HCT116 (cell line): ENCODE measurements at regions not wholly inside any gene's neighbourhood (a gene's known extent, or its start where the extent isn't known, plus 50 kb on each side); places are given as distances from the start of the nearest gene placed in this dataset.

ENCODE experiments used
- ATAC-seq: fragments of 200-7000 bp; cut with Tn5 transposase; 2 replicates; pipeline ENCODE4 v1.9.1; 2020; ENCODE audit warnings: mild to moderate bottlenecking, moderate library complexity
- BruUV-seq: library from RNA; stranded (reverse); fragments of 400-500 nt; replicated peaks from 2 replicates; lab custom pipeline; 2021; lab: Mats Ljungman, UMichigan
- CTCF ChIA-PET: fragments of 300-600 bp; sonication (Branson Sonifier 250); formaldehyde crosslinking; loops from one replicate; lab custom pipeline; 2021; ENCODE audit warnings: antibody characterized with exemption; lab: Charles Lee
- POLR2A ChIA-PET: fragments of 300-600, 350-600 bp; sonication (Branson Sonifier 250); formaldehyde crosslinking; loops from one replicate; lab custom pipeline; 2021; ENCODE audit warnings: antibody characterized with exemption; lab: Charles Lee
- RAD21 ChIA-PET, 2 experiments: fragments of 300-600 bp; sonication (Branson Sonifier 250); formaldehyde crosslinking; loops; one replicate each; lab custom pipeline; 2023; ENCODE audit warnings: low total read pairs in 2 of 2; ENCODE audit not compliant: uncharacterized antibody in 2 of 2, unreplicated experiment in 2 of 2, low non-redundant PET in 1 of 2; lab: Charles Lee
- DNase-seq: peaks from one replicate; pipeline ENCODE4 v3.0.0-alpha.2; 2010; ENCODE audit warnings: low read depth, low spot score
- H2AFZ ChIP-seq: fragments of 200-600 bp; shearing (Covaris generic), sonication (generic); 2 replicates; pipeline ENCODE4 v1.6.1; 2017; ENCODE audit warnings: low read depth, mixed run types, mixed read lengths, antibody characterized with exemption, low read length; ENCODE audit not compliant: poor library complexity, severe bottlenecking
- H3K27ac ChIP-seq: 2 replicates; pipeline ENCODE4 v1.5.1; 2012; ENCODE audit warnings: low read depth, low read length
- H3K27me3 ChIP-seq: fragments of 200-600 bp; sonication (generic); 2 replicates; pipeline ENCODE4 v1.6.1; 2016; ENCODE audit warnings: mixed run types, low read length, mixed read lengths; ENCODE audit not compliant: insufficient read depth
- H3K36me3 ChIP-seq, 2 experiments: fragments of 200-500 bp in 1 of 2; fragments of 200-600 bp in 1 of 2; sonication (Bioruptor generic) in 1 of 2; sonication (generic) in 1 of 2; 2 replicates each; pipeline versions ENCODE4 v1.5.1 to v1.6.1; 2014 to 2016; ENCODE audit warnings: low read length in 2 of 2, inconsistent platforms in 1 of 2, mixed read lengths in 1 of 2, mixed run types in 1 of 2; ENCODE audit not compliant: insufficient read depth in 2 of 2, control insufficient read depth in 1 of 2
- H3K4me1 ChIP-seq, 2 experiments: fragments of 200-600 bp in 1 of 2; sonication (generic) in 1 of 2; 2 replicates each; pipeline versions ENCODE4 v1.5.1 to v1.6.1; 2012 to 2017; ENCODE audit warnings: low read length in 2 of 2, inconsistent platforms in 1 of 2, mild to moderate bottlenecking in 1 of 2, mixed read lengths in 1 of 2, mixed run types in 1 of 2, moderate library complexity in 1 of 2; ENCODE audit not compliant: insufficient read depth in 2 of 2, control insufficient read depth in 1 of 2
- H3K4me2 ChIP-seq: fragments of 200-600 bp; sonication (generic); 2 replicates; pipeline ENCODE4 v1.6.1; 2017; ENCODE audit warnings: mixed run types, low read length, mixed read lengths
- H3K4me3 ChIP-seq, 2 experiments: fragments of 200-600 bp in 1 of 2; sonication (generic) in 1 of 2; replicated peaks in 1 of 2; 2 replicates each; pipeline ENCODE4 v1.5.1; 2011 to 2016; ENCODE audit warnings: low read length in 2 of 2, control low read depth in 1 of 2, low read depth in 1 of 2, mild to moderate bottlenecking in 1 of 2, mixed read lengths in 1 of 2, mixed run types in 1 of 2
- H3K79me2 ChIP-seq: fragments of 200-600 bp; sonication (generic); 2 replicates; pipeline ENCODE4 v1.6.1; 2017; ENCODE audit warnings: mild to moderate bottlenecking, mixed run types, low read length, moderate library complexity, mixed read lengths; ENCODE audit not compliant: insufficient read depth
- H3K9ac ChIP-seq: fragments of 200-600 bp; sonication (generic); 2 replicates; pipeline ENCODE4 v1.6.1; 2016; ENCODE audit warnings: low read length, mixed read lengths
- H3K9me2 ChIP-seq: fragments of 200-600 bp; sonication (generic), shearing (Covaris generic); 2 replicates; pipeline ENCODE4 v1.6.1; 2017; ENCODE audit warnings: mixed run types, mild to moderate bottlenecking, moderate library complexity; ENCODE audit not compliant: insufficient read depth
- H3K9me3 ChIP-seq, 2 experiments: fragments of 200-500 bp in 1 of 2; fragments of 200-600 bp in 1 of 2; sonication (Bioruptor generic) in 1 of 2; sonication (generic) in 1 of 2; 2 replicates each; pipeline ENCODE4 v1.6.1; 2014 to 2017; ENCODE audit warnings: low read length in 2 of 2, mixed read lengths in 2 of 2, inconsistent platforms in 1 of 2, low read depth in 1 of 2, mild to moderate bottlenecking in 1 of 2, mixed run types in 1 of 2, moderate library complexity in 1 of 2; ENCODE audit not compliant: control insufficient read depth in 1 of 2, insufficient read depth in 1 of 2
- H4K20me1 ChIP-seq: fragments of 200-600 bp; sonication (generic), shearing (Covaris generic); 2 replicates; pipeline ENCODE4 v1.6.1; 2017; ENCODE audit warnings: mixed run types, mild to moderate bottlenecking, moderate library complexity; ENCODE audit not compliant: insufficient read depth
- CBX3 ChIP-seq: IDR thresholded peaks from 2 replicates; pipeline ENCODE4 v1.6.1; 2012; ENCODE audit warnings: low read depth
- CEBPB ChIP-seq: IDR thresholded peaks from 2 replicates; pipeline ENCODE4 v1.6.1; 2012; ENCODE audit warnings: low read depth
- EGR1 ChIP-seq: IDR thresholded peaks from 2 replicates; pipeline ENCODE4 v1.6.1; 2012; ENCODE audit warnings: low read depth
- ELF1 ChIP-seq: IDR thresholded peaks from 2 replicates; pipeline ENCODE4 v1.6.1; 2012; ENCODE audit warnings: low read depth, borderline replicate concordance
- FOSL1 ChIP-seq: IDR thresholded peaks from 2 replicates; pipeline ENCODE4 v1.6.1; 2012; ENCODE audit warnings: low read depth
- POLR2A ChIP-seq: IDR thresholded peaks from 2 replicates; pipeline ENCODE4 v1.7.0; 2011; ENCODE audit warnings: borderline replicate concordance; ENCODE audit not compliant: insufficient read depth, insufficient read length; ENCODE audit errors: extremely low read depth
- POLR2AphosphoS5 ChIP-seq: IDR thresholded peaks from 2 replicates; pipeline ENCODE4 v1.6.1; 2011; ENCODE audit warnings: mild to moderate bottlenecking, low read depth, low read length, moderate library complexity
- SRF ChIP-seq: IDR thresholded peaks from 2 replicates; pipeline ENCODE4 v1.6.1; 2012; ENCODE audit warnings: low read depth
- TCF7L2 ChIP-seq: IDR thresholded peaks from 2 replicates; pipeline ENCODE4 v1.7.0; 2011; ENCODE audit warnings: borderline replicate concordance, inconsistent platforms; ENCODE audit not compliant: insufficient read depth, insufficient read length; ENCODE audit errors: extremely low read depth
- YY1 ChIP-seq: IDR thresholded peaks from 2 replicates; pipeline ENCODE4 v1.6.1; 2011; ENCODE audit warnings: low read length, low read depth, moderate library complexity, mild to moderate bottlenecking; ENCODE audit not compliant: insufficient replicate concordance; ENCODE audit errors: extremely low read depth
- ZFX ChIP-seq: fragments of 450-650 bp; IDR thresholded peaks from 2 replicates; pipeline ENCODE4 v1.6.1; 2017
- ZNF274 ChIP-seq: fragments of 200-500 bp; sonication (Bioruptor generic); IDR thresholded peaks from 2 replicates; pipeline ENCODE4 v1.6.1; 2014; ENCODE audit warnings: mild to moderate bottlenecking, low read depth, low read length, inconsistent platforms
- intact Hi-C: fragments of 100-400 bp; cut with micrococcal nuclease; formaldehyde crosslinking; loops from 2 replicates; pipeline ENCODE4 v1.10.0; 2022
- TF ChIP-seq, protein P1 (sequence below): IDR thresholded peaks from 2 replicates; pipeline ENCODE4 v1.6.1; 2011; ENCODE audit warnings: mild to moderate bottlenecking, low read length, moderate library complexity; ENCODE audit not compliant: insufficient replicate concordance; ENCODE audit errors: extremely low read depth
- TF ChIP-seq, protein P2 (sequence below): IDR thresholded peaks from 2 replicates; pipeline ENCODE4 v1.6.1; 2012; ENCODE audit warnings: low read depth

DNA sequence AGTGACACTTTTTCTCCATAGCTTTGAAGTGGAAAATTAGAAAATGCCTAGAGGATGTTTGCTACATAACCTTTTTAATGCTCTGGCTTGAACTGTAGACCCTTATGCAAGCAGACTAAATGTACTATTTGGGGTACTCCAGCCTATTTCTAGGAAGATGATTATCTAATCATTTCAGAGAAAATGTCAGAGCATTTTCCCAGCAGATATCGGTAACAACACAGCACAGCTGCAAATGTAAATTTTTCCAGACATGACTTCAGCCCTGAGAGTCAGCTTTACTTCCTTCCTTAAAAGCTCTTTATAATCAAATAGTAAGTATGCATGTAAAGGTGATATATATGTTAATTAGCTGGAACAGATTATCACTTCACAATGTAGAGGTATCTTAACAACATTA is 1647.1 kb downstream of the SUCLG1 start:
- no TSS peak for BruUV-seq
- intact Hi-C loops = no loop called here
- RAD21 ChIA-PET = no interaction called here
- TF ChIP-seq SRF = no peak
- TF ChIP-seq ZFX = no peak
- no peak for TF ChIP-seq ZNF274
- no peak for TF ChIP-seq CBX3
- no peak for TF ChIP-seq ELF1
- no peak for TF ChIP-seq FOSL1
- TF ChIP-seq, protein P1, sequence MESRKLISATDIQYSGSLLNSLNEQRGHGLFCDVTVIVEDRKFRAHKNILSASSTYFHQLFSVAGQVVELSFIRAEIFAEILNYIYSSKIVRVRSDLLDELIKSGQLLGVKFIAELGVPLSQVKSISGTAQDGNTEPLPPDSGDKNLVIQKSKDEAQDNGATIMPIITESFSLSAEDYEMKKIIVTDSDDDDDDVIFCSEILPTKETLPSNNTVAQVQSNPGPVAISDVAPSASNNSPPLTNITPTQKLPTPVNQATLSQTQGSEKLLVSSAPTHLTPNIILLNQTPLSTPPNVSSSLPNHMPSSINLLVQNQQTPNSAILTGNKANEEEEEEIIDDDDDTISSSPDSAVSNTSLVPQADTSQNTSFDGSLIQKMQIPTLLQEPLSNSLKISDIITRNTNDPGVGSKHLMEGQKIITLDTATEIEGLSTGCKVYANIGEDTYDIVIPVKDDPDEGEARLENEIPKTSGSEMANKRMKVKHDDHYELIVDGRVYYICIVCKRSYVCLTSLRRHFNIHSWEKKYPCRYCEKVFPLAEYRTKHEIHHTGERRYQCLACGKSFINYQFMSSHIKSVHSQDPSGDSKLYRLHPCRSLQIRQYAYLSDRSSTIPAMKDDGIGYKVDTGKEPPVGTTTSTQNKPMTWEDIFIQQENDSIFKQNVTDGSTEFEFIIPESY = no peak
- TF ChIP-seq YY1 = no peak
- no peak for TF ChIP-seq POLR2A
- H3K27ac ChIP-seq = no peak overlapping the region
- H3K4me2 ChIP-seq = no peak overlapping the region
- H3K4me3 ChIP-seq = no peak overlapping the region
- H3K36me3 ChIP-seq = no peaks in the 10 kb centered on the region
- no peak overlapping the region for H2AFZ ChIP-seq
- no peaks in the 10 kb centered on the region for H3K9me3 ChIP-seq
- POLR2A ChIA-PET = no interaction called here
- no peak for ATAC-seq
- no peak for DNase-seq
- H4K20me1 ChIP-seq = no peaks in the 10 kb centered on the region
- no peaks in the 10 kb centered on the region for H3K27me3 ChIP-seq
- no peak overlapping the region for H3K9ac ChIP-seq
- no peaks in the 10 kb centered on the region for H3K79me2 ChIP-seq
- H3K4me1 ChIP-seq = no peaks in the 10 kb centered on the region
- CTCF ChIA-PET = no interaction called here
- H3K9me2 ChIP-seq = no peaks in the 10 kb centered on the region

DNA sequence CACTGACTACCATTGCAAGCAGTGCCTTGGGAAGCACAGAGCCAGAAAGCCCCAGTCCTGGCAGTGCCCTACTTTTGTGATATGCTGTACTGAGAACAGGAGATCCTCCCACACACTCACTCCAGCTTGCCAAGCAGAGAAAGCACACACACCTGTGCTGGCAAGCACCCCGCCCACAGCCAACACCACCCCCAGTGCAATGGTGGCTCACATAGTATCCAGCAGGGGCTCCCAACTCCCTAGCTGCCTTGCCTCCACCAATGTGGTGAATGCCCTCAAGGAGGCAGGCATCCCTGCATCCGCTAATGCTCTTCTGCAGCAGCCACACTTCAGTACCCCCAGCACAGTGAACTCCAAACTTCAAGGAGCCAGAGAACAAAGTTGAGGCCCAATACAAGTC is 1655.8 kb downstream of the SUCLG1 start:
- H3K27me3 ChIP-seq = no peaks in the 10 kb centered on the region
- ATAC-seq (no peak), DNase-seq (no peak)
- H3K4me2 ChIP-seq = no peak overlapping the region
- no peak overlapping the region for H3K9ac ChIP-seq
- no peaks in the 10 kb centered on the region for H3K9me3 ChIP-seq
- ChIA-PET CTCF (no interaction called here), POLR2A (no interaction called here), RAD21 (no interaction called here)
- intact Hi-C loops = no loop called here
- no peaks in the 10 kb centered on the region for H3K36me3 ChIP-seq
- no peaks in the 10 kb centered on the region for H3K4me1 ChIP-seq
- BruUV-seq = no TSS peak
- H3K4me3 ChIP-seq = no peak overlapping the region
- no peaks in the 10 kb centered on the region for H3K9me2 ChIP-seq
- H3K27ac ChIP-seq = no peak overlapping the region
- H3K79me2 ChIP-seq = no peaks in the 10 kb centered on the region
- no peak overlapping the region for H2AFZ ChIP-seq
- no peaks in the 10 kb centered on the region for H4K20me1 ChIP-seq
- TF ChIP-seq POLR2AphosphoS5 (no peak), EGR1 (no peak), TCF7L2 (no peak), CBX3 (no peak), SRF (no peak), CEBPB (no peak), ZNF274 (no peak)
- TF ChIP-seq, protein P2, sequence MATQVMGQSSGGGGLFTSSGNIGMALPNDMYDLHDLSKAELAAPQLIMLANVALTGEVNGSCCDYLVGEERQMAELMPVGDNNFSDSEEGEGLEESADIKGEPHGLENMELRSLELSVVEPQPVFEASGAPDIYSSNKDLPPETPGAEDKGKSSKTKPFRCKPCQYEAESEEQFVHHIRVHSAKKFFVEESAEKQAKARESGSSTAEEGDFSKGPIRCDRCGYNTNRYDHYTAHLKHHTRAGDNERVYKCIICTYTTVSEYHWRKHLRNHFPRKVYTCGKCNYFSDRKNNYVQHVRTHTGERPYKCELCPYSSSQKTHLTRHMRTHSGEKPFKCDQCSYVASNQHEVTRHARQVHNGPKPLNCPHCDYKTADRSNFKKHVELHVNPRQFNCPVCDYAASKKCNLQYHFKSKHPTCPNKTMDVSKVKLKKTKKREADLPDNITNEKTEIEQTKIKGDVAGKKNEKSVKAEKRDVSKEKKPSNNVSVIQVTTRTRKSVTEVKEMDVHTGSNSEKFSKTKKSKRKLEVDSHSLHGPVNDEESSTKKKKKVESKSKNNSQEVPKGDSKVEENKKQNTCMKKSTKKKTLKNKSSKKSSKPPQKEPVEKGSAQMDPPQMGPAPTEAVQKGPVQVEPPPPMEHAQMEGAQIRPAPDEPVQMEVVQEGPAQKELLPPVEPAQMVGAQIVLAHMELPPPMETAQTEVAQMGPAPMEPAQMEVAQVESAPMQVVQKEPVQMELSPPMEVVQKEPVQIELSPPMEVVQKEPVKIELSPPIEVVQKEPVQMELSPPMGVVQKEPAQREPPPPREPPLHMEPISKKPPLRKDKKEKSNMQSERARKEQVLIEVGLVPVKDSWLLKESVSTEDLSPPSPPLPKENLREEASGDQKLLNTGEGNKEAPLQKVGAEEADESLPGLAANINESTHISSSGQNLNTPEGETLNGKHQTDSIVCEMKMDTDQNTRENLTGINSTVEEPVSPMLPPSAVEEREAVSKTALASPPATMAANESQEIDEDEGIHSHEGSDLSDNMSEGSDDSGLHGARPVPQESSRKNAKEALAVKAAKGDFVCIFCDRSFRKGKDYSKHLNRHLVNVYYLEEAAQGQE = no peak
- TF ChIP-seq, protein P1 = no peak
